Neutrophil (primary cell): ENCODE measurements at regions not wholly inside any gene's neighbourhood (a gene's known extent, or its start where the extent isn't known, plus 50 kb on each side); places are given as distances from the start of the nearest gene placed in this dataset.

ENCODE experiments used
- H3K27ac ChIP-seq: fragments of 200-600 bp; sonication (generic); 2 replicates; pipeline ENCODE4 v1.5.1; 2016; ENCODE audit warnings: mild to moderate bottlenecking, moderate library complexity
- H3K27me3 ChIP-seq: fragments of 200-600 bp; sonication (generic); 2 replicates; pipeline ENCODE4 v1.6.0; 2016; ENCODE audit warnings: mild to moderate bottlenecking
- H3K36me3 ChIP-seq: fragments of 200-600 bp; sonication (generic); 2 replicates; pipeline ENCODE4 v1.5.1; 2017
- H3K4me1 ChIP-seq, 2 experiments: fragments of 200-600 bp in 1 of 2; sonication (generic) in 1 of 2; 1 replicate in 1 of 2; 2 replicates in 1 of 2; pipeline versions ENCODE4 v1.5.1 to v1.6.1; 2013 to 2016; ENCODE audit warnings: low read depth in 1 of 2, low read length in 1 of 2, mild to moderate bottlenecking in 1 of 2, moderate library complexity in 1 of 2; ENCODE audit not compliant: control insufficient read depth in 1 of 2, insufficient read depth in 1 of 2
- H3K4me3 ChIP-seq, 2 experiments: fragments of 200-600 bp in 1 of 2; sonication (generic) in 1 of 2; 1 replicate in 1 of 2; 2 replicates in 1 of 2; pipeline ENCODE4 v1.5.1; 2013 to 2016; ENCODE audit warnings: low read depth in 1 of 2, low read length in 1 of 2, mild to moderate bottlenecking in 1 of 2, moderate library complexity in 1 of 2
- H3K9me3 ChIP-seq: fragments of 200-600 bp; sonication (generic); 2 replicates; pipeline ENCODE4 v1.5.1; 2016
- TF ChIP-seq, protein P1 (sequence below): fragments of 200-600 bp; sonication (generic); IDR thresholded peaks from 2 replicates; pipeline ENCODE4 v1.5.1; 2016; ENCODE audit warnings: antibody characterized with exemption

DNA sequence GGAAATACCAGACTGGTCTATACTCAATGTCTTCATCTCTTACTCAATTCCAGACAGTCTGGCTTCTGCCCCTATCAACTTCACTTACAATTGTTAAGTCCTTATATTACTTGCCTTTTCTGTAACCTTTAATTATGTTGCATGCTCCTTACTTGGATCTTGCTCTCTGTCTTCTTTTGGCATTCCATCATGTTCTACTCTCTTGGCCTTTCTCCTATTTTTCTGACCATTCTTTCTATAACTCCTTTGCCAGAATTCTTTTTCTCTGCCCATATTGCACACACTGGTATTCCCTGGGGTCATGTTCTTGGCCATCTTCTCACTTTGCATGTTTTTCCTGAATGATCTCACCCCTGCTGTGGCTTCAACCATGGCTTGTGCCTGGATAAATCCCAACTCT lies 209.8 kb upstream of the ZNF462 start:
- TF ChIP-seq, protein P1, sequence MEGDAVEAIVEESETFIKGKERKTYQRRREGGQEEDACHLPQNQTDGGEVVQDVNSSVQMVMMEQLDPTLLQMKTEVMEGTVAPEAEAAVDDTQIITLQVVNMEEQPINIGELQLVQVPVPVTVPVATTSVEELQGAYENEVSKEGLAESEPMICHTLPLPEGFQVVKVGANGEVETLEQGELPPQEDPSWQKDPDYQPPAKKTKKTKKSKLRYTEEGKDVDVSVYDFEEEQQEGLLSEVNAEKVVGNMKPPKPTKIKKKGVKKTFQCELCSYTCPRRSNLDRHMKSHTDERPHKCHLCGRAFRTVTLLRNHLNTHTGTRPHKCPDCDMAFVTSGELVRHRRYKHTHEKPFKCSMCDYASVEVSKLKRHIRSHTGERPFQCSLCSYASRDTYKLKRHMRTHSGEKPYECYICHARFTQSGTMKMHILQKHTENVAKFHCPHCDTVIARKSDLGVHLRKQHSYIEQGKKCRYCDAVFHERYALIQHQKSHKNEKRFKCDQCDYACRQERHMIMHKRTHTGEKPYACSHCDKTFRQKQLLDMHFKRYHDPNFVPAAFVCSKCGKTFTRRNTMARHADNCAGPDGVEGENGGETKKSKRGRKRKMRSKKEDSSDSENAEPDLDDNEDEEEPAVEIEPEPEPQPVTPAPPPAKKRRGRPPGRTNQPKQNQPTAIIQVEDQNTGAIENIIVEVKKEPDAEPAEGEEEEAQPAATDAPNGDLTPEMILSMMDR = no peak
- no peaks in the 10 kb centered on the region for H3K9me3 ChIP-seq

DNA sequence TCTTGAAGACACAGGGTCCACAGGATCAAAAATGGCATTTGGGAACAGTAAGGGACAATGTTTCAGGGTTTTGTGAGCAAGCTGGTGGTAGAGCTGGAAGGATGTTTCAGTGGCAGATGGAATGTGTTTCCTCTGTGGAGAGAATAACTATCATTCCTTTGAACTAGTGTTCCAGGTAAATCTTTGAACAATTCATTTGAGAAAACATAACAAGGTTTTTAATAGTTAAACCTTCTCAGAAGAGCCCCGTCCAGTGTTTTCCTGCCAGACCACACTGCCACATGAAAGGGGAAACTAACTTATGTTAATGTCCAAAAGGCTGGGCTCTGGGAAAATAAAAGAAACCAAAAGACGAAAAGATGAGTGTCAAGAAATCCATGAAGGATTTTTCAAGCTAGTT lies 207.0 kb upstream of the ZNF462 start:
- H3K4me3 ChIP-seq = no peak overlapping the region
- no peaks in the 10 kb centered on the region for H3K36me3 ChIP-seq
- TF ChIP-seq, protein P1 = no peak
- H3K4me1 ChIP-seq = no peaks in the 10 kb centered on the region
- H3K9me3 ChIP-seq = no peaks in the 10 kb centered on the region
- H3K27me3 ChIP-seq = no peaks in the 10 kb centered on the region
- H3K27ac ChIP-seq = no peak overlapping the region

More for the DNA sequence above, 209.8 kb upstream of the ZNF462 start:
- Histone ChIP-seq H3K27me3 (no peaks in the 10 kb centered on the region), H3K4me1 (no peaks in the 10 kb centered on the region), H3K4me3 (no peak overlapping the region), H3K27ac (no peak overlapping the region), H3K36me3 (no peaks in the 10 kb centered on the region)

DNA sequence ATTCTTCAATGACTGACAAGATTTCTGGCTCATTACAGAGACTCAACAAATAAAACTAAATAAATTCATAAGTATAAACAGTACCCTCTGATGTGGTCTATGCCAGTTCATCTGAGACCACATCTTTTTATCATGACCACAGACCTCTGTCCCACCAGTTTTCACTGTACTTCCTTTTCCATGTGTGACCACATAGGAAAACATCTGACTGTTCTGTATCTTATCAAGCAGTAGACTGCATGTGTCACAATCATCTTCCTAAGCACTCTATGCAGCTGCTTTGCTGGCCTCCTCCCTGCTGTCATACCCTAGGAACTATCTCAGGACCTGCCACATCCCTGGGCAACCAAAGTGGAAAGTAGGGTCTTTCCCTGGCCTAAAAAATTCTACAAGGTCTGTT lies 205.0 kb upstream of the ZNF462 start:
- TF ChIP-seq, protein P1 = no peak
- Histone ChIP-seq H3K27me3 (no peaks in the 10 kb centered on the region), H3K9me3 (no peaks in the 10 kb centered on the region), H3K27ac (no peak overlapping the region), H3K4me3 (no peak overlapping the region), H3K4me1 (no peaks in the 10 kb centered on the region), H3K36me3 (no peaks in the 10 kb centered on the region)

DNA sequence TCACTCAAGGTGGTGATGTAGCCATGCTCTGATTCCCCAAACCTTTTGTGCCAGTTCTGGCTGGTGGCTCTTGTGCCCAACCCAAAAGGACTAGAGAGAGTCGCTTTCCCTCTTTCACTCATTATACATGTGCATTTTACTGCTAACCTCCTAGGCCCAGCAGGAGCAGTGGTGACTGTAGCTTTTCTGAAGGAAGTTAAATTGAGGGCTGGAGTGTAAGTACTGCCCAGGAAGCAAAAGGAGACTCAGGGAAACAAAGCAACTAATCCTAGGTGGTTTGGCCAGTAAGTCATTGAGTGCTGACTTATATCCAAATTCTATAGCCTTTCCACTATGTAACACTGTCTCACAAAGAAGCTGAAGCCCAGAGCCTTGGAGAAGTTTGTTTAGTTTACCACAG lies 194.4 kb upstream of the ZNF462 start:
- Histone ChIP-seq H3K36me3 (no peaks in the 10 kb centered on the region), H3K27ac (no peak overlapping the region), H3K9me3 (no peaks in the 10 kb centered on the region), H3K4me3 (no peak overlapping the region), H3K27me3 (no peaks in the 10 kb centered on the region), H3K4me1 (no peaks in the 10 kb centered on the region)
- TF ChIP-seq, protein P1 = no peak

DNA sequence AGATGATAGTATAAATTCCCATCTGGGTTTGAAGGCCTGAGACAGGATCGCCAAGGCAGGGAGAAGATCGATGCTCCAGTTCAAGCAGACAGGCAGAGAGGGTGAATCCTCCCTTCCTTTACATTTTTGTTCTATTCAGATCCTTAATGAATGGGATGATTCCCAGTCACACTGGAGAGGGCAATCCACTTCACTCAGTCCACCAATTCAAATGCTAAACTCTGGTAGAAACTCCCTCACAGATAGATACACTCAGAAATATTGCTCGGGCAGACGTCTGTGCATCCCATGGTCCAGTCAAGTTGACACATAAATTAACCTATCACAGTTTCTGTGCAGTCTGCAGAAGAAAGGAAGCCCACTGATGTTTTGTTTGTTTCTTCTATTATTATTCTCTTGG lies 193.1 kb upstream of the ZNF462 start:
- TF ChIP-seq, protein P1 = no peak
- H3K4me1 ChIP-seq = no peaks in the 10 kb centered on the region
- no peaks in the 10 kb centered on the region for H3K36me3 ChIP-seq
- no peaks in the 10 kb centered on the region for H3K27me3 ChIP-seq
- no peak overlapping the region for H3K4me3 ChIP-seq
- H3K9me3 ChIP-seq = no peaks in the 10 kb centered on the region
- H3K27ac ChIP-seq = no peak overlapping the region

DNA sequence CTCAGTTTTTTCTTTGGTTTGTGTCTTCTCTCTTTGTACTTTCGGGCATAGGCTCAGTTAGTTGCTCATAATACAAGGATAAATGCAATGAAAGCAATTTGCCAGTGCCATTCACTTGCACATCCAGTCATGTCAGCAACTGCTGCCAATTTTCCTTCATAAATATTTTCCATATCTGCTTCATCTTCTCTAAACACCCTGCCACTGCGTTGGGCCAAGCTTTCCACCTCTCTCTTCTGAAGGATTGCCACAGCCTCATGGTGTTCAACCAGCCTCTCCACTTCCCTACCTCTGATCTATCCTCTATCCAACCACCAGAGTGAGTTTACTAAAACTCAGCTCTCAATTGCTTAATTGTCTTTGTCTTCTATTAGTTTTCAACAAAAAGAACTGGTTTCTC lies 192.5 kb upstream of the ZNF462 start:
- no peak overlapping the region for H3K27ac ChIP-seq
- TF ChIP-seq, protein P1 = no peak
- no peaks in the 10 kb centered on the region for H3K27me3 ChIP-seq

More for the DNA sequence above, 192.5 kb upstream of the ZNF462 start:
- no peak overlapping the region for H3K4me3 ChIP-seq
- no peaks in the 10 kb centered on the region for H3K36me3 ChIP-seq
- H3K9me3 ChIP-seq = no peaks in the 10 kb centered on the region
- no peaks in the 10 kb centered on the region for H3K4me1 ChIP-seq
